Transverse colon (tissue), 4 donors: ENCODE measurements at regions not wholly inside any gene's neighbourhood (a gene's known extent, or its start where the extent isn't known, plus 50 kb on each side); places are given as distances from the start of the nearest gene placed in this dataset.
A peak's percentile ranks its signal among the peaks of the same experiment; 100 is the strongest.

Experiments used
- POLR2AphosphoS5 ChIP-seq, 3 donors: sonication (generic); formaldehyde crosslinking; IDR thresholded peaks; one replicate each; pipeline ENCODE4 v1.6.1; 2016; ENCODE audit warnings: antibody characterized with exemption in 3 of 3
- TF ChIP-seq, protein P1 (sequence below), 5 experiments: fragments of 200-600 bp in 3 of 5; fragments of 450-650 bp in 2 of 5; sonication (generic) in 3 of 5; IDR thresholded peaks; 1 replicate in 2 of 5; 2 replicates in 3 of 5; pipeline ENCODE4 v1.5.1; 2016 to 2017; ENCODE audit warnings: antibody characterized with exemption in 5 of 5, inconsistent platforms in 3 of 5, mild to moderate bottlenecking in 2 of 5, moderate library complexity in 1 of 5

DNA sequence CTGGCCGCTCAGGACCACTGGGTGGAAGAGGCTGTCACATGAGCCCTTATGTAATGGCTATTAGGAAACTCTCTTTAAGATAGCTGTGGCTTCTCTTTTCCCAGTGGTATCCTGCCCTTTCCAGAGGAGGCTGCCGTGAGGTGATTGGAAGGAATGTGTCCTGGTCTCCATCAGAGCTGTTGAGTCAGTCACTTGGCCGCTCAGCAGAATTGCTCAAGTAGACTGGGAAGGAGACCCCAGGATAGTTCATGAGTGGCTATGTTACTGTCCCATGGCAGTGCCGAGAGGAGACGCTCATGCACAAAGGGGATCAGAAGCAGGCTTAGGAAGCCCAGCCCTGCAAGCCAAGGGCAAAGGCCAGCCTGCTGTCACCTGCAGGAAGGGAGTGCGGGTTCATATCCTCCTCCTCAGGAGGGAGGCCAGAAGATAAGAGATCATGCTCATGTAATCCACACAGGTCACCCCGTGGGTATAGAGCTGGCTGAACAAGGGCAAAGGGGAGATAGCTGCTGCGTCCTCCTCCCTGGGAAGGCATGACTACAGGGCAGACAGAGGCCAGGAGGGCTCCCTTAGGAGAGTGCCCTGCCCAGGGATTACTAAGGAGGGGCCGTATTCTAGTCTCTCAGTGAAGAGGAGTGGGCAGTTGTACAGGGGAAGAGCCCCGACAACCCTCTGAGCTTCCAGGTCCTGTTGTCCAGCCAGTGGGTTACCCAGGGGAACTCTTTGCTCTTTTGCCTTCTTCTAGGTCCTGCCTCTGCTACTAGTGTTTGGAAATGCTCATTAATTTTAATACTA lies 137.0 kb upstream of the MAX start:
- TF ChIP-seq, protein P1, sequence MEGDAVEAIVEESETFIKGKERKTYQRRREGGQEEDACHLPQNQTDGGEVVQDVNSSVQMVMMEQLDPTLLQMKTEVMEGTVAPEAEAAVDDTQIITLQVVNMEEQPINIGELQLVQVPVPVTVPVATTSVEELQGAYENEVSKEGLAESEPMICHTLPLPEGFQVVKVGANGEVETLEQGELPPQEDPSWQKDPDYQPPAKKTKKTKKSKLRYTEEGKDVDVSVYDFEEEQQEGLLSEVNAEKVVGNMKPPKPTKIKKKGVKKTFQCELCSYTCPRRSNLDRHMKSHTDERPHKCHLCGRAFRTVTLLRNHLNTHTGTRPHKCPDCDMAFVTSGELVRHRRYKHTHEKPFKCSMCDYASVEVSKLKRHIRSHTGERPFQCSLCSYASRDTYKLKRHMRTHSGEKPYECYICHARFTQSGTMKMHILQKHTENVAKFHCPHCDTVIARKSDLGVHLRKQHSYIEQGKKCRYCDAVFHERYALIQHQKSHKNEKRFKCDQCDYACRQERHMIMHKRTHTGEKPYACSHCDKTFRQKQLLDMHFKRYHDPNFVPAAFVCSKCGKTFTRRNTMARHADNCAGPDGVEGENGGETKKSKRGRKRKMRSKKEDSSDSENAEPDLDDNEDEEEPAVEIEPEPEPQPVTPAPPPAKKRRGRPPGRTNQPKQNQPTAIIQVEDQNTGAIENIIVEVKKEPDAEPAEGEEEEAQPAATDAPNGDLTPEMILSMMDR (IDR thresholded peaks at IDR 0.05), result no peak
- peak in 2 of 3 donors; percentile 19 to 45 for TF ChIP-seq POLR2AphosphoS5 (IDR thresholded peaks at IDR 0.05)
